Natural killer cell treated with Interleukin-12 subunit alpha and Interleukin-12 subunit beta and Interleukin-15 and Interleukin-18, amount 100 ng/mL, for 72 hours (primary cell): ENCODE measurements at regions not wholly inside any gene's neighbourhood (a gene's known extent, or its start where the extent isn't known, plus 50 kb on each side); places are given as distances from the start of the nearest gene placed in this dataset.
A peak's percentile ranks its signal among the peaks of the same experiment; 100 is the strongest.
"Not testable (repeated sequence)": the region's sequence is repeated elsewhere in the genome, so short reads cannot be mapped to it uniquely, and the experiment has no call there.

Experiments used
- ATAC-seq, 2 donors: fragments of 150-1000 bp; cut with Tn5 transposase in 1 of 2; sonication (Bioruptor Pico), chemical (Tn5 transposase) in 1 of 2; 2 replicates each; pipeline ENCODE4 v1.10.0; 2021
- DNase-seq: peaks from one replicate; pipeline ENCODE4 v3.0.0; 2022; ENCODE audit warnings: low spot score
- H3K27ac Mint-ChIP-seq, 2 donors: 1 replicate in 1 of 2; 2 replicates in 1 of 2; pipeline ENCODE4 v1.8.0; 2022; ENCODE audit warnings: mixed read lengths in 2 of 2, mild to moderate bottlenecking in 1 of 2, moderate library complexity in 1 of 2
- H3K27me3 Mint-ChIP-seq, 2 donors: 1 replicate in 1 of 2; 2 replicates in 1 of 2; pipeline ENCODE4 v1.8.0; 2022; ENCODE audit warnings: mixed read lengths in 2 of 2
- H3K36me3 Mint-ChIP-seq: one replicate; pipeline ENCODE4 v1.8.0; 2022; ENCODE audit warnings: mixed read lengths
- H3K4me1 Mint-ChIP-seq, 2 donors: 1 replicate in 1 of 2; 2 replicates in 1 of 2; pipeline ENCODE4 v1.8.0; 2022; ENCODE audit warnings: low read depth in 2 of 2, mixed read lengths in 2 of 2, mild to moderate bottlenecking in 1 of 2
- H3K4me3 Mint-ChIP-seq: one replicate; pipeline ENCODE4 v1.8.0; 2022; ENCODE audit warnings: mixed read lengths
- H3K9me3 Mint-ChIP-seq: 2 replicates; pipeline ENCODE4 v1.8.0; 2022; ENCODE audit warnings: mixed read lengths

- peaks cover 19% of the 10 kb centered on the region for H3K9me3 Mint-ChIP-seq
- no peak for ATAC-seq
- no peaks in the 10 kb centered on the region for H3K27me3 Mint-ChIP-seq
- DNase-seq = no peak
- no peaks in the 10 kb centered on the region for H3K36me3 Mint-ChIP-seq
- no peak overlapping the region for H3K27ac Mint-ChIP-seq
- H3K4me1 Mint-ChIP-seq = no peaks in the 10 kb centered on the region
- no peak overlapping the region for H3K4me3 Mint-ChIP-seq
Measured at GRCh38 chr17:70320673-70321345, 151.5 kb downstream of the KCNJ2 start.

GRCh38 chr17:70321352-70321751 is 152.0 kb downstream of the KCNJ2 start:
- Mint-ChIP-seq H3K36me3 (no peaks in the 10 kb centered on the region), H3K27me3 (no peaks in the 10 kb centered on the region), H3K4me3 (no peak overlapping the region), H3K9me3 (peaks cover 18% of the 10 kb centered on the region), H3K27ac (no peak overlapping the region), H3K4me1 (no peaks in the 10 kb centered on the region)
- ATAC-seq (no peak), DNase-seq (no peak)

DNA sequence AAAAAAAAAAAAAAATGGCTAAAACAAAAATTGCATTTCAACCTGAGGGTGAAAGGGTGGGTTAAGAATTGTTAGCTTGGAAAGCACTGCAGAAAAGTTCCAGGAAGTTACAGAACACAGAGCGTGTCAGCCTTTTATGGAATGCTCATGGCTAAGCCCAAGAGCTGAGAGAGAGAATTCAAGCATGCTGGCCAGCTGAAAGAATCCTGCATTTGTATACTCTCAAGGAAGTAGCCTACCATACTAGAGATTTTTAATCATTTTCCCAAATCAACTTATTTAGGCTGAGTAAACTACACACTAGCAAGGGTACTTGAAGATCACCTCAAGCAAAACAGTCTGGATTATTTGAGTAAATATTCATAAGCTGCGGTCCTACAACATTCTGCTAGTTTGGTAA is 153.9 kb downstream of the KCNJ2 start:
- Mint-ChIP-seq H3K9me3 (peaks cover 12% of the 10 kb centered on the region), H3K36me3 (no peaks in the 10 kb centered on the region), H3K4me3 (no peak overlapping the region), H3K27me3 (no peaks in the 10 kb centered on the region), H3K27ac (no peak overlapping the region), H3K4me1 (no peaks in the 10 kb centered on the region)
- DNase-seq = no peak
- ATAC-seq = no peak

DNA sequence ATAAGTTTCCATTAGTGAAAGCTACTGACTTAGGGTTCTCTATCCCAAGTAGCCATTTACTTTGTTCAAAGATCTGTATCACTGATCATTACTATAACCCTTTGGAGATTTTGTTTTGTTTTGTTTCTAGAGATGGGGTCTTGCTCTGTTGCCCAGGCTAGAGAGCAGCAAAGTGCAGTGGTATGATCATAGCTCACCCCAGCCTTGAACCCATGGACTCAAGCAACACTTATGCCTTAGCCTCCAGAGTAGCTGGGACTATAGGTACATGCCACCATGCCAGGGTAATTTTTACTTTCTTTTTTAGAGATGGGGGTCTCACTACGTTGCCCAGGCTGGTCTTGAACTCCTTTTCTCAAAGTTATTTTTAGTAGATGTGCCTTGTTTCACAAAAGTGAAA is 154.7 kb downstream of the KCNJ2 start:
- Mint-ChIP-seq H3K4me1 (no peaks in the 10 kb centered on the region), H3K27me3 (no peaks in the 10 kb centered on the region), H3K27ac (no peak overlapping the region), H3K4me3 (no peak overlapping the region), H3K9me3 (peaks cover 12% of the 10 kb centered on the region), H3K36me3 (no peaks in the 10 kb centered on the region)
- ATAC-seq = no peak
- no peak for DNase-seq

DNA sequence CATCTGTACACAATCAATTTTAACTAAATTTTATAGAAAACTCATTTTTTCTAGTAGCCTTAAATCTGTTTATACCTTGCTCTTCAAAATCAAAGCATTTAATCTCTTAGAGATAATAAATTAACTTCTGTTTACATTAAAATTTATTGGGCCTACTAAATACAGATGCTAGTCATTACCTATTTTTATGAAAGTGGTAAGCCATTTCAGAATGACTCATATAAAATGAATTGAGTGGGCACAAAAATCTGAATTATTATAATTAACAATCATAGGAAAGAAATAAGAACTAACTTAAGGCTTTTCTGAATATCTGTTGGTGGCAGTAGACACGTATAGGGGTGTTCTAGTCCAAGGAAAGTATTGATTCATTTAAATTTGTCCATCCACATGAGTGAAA is 157.9 kb downstream of the KCNJ2 start:
- Mint-ChIP-seq H3K36me3 (no peaks in the 10 kb centered on the region), H3K27me3 (no peaks in the 10 kb centered on the region), H3K4me1 (no peaks in the 10 kb centered on the region), H3K9me3 (peaks cover 8% of the 10 kb centered on the region), H3K27ac (no peak overlapping the region), H3K4me3 (no peak overlapping the region)
- DNase-seq (no peak), ATAC-seq (no peak)

- Mint-ChIP-seq H3K9me3 (peaks cover 6% of the 10 kb centered on the region), H3K4me1 (no peaks in the 10 kb centered on the region), H3K4me3 (no peak overlapping the region), H3K36me3 (no peaks in the 10 kb centered on the region), H3K27me3 (no peaks in the 10 kb centered on the region), H3K27ac (no peak overlapping the region)
- DNase-seq (no peak), ATAC-seq (no peak)
Measured at GRCh38 chr17:70327723-70328122, 158.4 kb downstream of the KCNJ2 start.

GRCh38 chr17:70329721-70330120 is 160.4 kb downstream of the KCNJ2 start:
- H3K27me3 Mint-ChIP-seq = no peaks in the 10 kb centered on the region
- no peak overlapping the region for H3K4me3 Mint-ChIP-seq
- H3K27ac Mint-ChIP-seq = no peak overlapping the region
- DNase-seq (no peak), ATAC-seq (no peak)
- H3K9me3 Mint-ChIP-seq = peaks cover 14% of the 10 kb centered on the region
- no peaks in the 10 kb centered on the region for H3K4me1 Mint-ChIP-seq
- H3K36me3 Mint-ChIP-seq = no peaks in the 10 kb centered on the region

DNA sequence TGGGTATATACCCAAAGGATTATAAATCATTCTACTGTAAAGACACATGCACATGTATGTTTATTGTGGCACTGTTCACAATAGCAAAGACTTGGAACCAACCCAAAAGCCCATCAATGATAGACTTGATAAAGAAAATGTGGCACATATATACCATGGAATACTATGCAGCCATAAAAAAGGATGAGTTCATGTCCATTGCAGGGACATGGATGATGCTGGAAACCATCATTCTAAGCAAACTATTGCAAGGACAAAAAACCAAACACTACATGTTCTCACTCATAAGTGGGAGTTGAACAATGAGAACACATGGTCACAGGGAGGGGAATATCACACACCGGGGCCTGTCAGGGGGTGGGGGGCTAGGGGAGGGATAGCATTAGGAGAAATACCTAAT is 161.7 kb downstream of the KCNJ2 start:
- H3K27me3 Mint-ChIP-seq, ATAC-seq, H3K4me3 Mint-ChIP-seq, H3K36me3 Mint-ChIP-seq, H3K4me1 Mint-ChIP-seq, H3K27ac Mint-ChIP-seq, DNase-seq: not testable (repeated sequence)
- peaks cover 14% of the 10 kb centered on the region for H3K9me3 Mint-ChIP-seq

DNA sequence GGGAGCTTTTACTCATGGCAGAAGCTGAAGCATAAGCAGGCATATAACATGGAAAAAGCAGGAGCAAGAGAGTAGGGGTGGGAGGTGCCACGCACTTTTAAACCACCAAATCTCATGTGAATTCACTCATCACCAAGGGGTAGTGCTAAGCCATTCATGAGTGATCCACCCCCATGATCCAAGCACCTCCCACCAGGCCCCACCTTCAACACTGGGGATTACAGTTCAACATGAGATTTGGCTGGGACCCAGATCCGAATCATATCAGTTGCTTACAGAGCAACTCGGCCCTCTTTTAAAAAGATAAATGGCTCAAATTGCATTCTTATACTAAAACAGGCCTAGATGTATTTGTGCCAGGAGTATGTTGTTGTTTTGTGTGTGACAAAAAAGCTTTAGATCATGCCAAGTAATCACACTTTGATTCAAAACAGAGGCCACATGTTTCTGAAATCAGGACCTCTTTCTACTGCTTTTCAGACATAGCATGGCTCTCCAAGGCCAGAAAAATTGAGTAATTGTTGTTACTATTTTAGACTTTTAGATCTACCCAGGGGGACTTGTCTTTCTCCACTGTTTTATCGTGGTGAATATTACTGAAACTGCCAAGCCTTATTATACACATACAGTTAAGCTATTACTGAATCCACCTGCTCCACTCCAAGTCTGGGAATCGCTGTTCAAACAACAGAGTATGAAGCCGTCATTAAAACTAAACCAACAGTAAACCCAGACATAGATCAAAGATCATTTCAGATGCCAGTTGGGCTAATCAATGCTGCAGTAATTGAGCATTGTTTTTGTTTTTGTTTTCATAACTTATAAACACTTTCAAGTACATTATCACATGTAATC is 163.3 kb downstream of the KCNJ2 start:
- no peaks in the 10 kb centered on the region for H3K36me3 Mint-ChIP-seq
- H3K4me1 Mint-ChIP-seq = no peaks in the 10 kb centered on the region
- no peak for DNase-seq
- H3K9me3 Mint-ChIP-seq = peaks cover 14% of the 10 kb centered on the region
- H3K27ac Mint-ChIP-seq = no peak overlapping the region
- H3K4me3 Mint-ChIP-seq = no peak overlapping the region
- no peaks in the 10 kb centered on the region for H3K27me3 Mint-ChIP-seq
- ATAC-seq = no peak

GRCh38 chr17:70336411-70336810 is 167.1 kb downstream of the KCNJ2 start:
- Mint-ChIP-seq H3K4me3 (no peak overlapping the region), H3K9me3 (peaks cover 11% of the 10 kb centered on the region), H3K27me3 (no peaks in the 10 kb centered on the region), H3K27ac (no peak overlapping the region), H3K36me3 (no peaks in the 10 kb centered on the region), H3K4me1 (no peaks in the 10 kb centered on the region)
- DNase-seq = no peak
- ATAC-seq = no peak

DNA sequence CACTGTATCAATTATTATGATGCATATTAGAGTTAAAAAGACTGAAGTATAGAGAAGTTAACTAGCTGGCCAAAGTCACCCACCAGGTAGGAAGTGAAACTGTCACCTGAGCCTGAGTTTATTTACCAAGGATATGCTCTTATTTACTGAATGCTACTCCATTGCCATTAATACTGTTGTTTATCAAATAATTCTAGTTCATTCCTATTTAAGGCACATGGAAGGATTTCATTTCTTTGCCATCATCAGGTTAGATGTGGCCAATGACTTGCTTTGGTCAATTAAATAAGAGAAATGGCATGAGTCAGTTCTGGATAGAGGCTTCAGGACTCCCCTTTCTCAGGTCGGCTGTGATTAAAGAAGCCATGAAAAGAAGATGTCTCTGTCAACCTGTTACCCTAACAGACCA is 169.6 kb downstream of the KCNJ2 start:
- no peaks in the 10 kb centered on the region for H3K27me3 Mint-ChIP-seq
- H3K4me1 Mint-ChIP-seq = peaks cover 0 to 5% of the 10 kb centered on the region in 2 donors
- H3K27ac Mint-ChIP-seq = no peak overlapping the region
- ATAC-seq (no peak), DNase-seq (no peak)
- H3K4me3 Mint-ChIP-seq = no peak overlapping the region
- peaks cover 9% of the 10 kb centered on the region for H3K9me3 Mint-ChIP-seq
- H3K36me3 Mint-ChIP-seq = no peaks in the 10 kb centered on the region

DNA sequence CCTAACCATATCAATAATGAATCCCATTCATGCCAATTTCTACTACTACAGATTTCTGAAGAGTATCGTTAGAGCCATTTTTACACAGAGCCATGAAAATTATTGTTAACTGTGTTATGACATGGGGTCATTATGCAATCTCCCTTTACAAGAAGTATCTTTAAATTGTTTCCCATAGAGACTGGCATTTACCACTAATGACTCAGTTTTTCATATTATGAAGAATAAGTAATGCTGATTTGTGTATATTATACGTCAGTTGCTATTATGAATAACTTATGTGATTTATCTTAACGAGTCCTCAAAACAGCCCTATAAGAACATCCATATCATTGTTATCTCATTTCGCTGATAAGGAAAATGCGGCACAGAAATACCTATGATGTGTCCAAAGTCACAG is 173.8 kb downstream of the KCNJ2 start:
- Mint-ChIP-seq H3K27ac (no peak overlapping the region), H3K4me3 (no peak overlapping the region), H3K27me3 (no peaks in the 10 kb centered on the region), H3K36me3 (no peaks in the 10 kb centered on the region), H3K9me3 (peaks cover 3% of the 10 kb centered on the region), H3K4me1 (peaks cover 0 to 5% of the 10 kb centered on the region in 2 donors)
- DNase-seq = no peak
- no peak for ATAC-seq

- ATAC-seq = no peak
- peaks cover 0 to 5% of the 10 kb centered on the region in 2 donors for H3K4me1 Mint-ChIP-seq
- peak overlapping the region in 1 of 2 donors; percentile 51 for H3K27ac Mint-ChIP-seq
- H3K9me3 Mint-ChIP-seq = peaks cover 3% of the 10 kb centered on the region
- H3K4me3 Mint-ChIP-seq = peak overlapping the region; percentile 42
- no peak for DNase-seq
- H3K27me3 Mint-ChIP-seq = no peaks in the 10 kb centered on the region
- H3K36me3 Mint-ChIP-seq = no peaks in the 10 kb centered on the region
Measured at GRCh38 chr17:70344386-70345060, 175.2 kb downstream of the KCNJ2 start.

GRCh38 chr17:70345061-70345460 is 175.7 kb downstream of the KCNJ2 start:
- ATAC-seq (no peak), DNase-seq (no peak)
- Mint-ChIP-seq H3K27ac (peak overlapping the region in 1 of 2 donors; percentile 51), H3K4me1 (peaks cover 0 to 5% of the 10 kb centered on the region in 2 donors), H3K27me3 (no peaks in the 10 kb centered on the region), H3K9me3 (peaks cover 3% of the 10 kb centered on the region), H3K36me3 (no peaks in the 10 kb centered on the region), H3K4me3 (peak overlapping the region; percentile 42)
